ENCODE measurements at regions not wholly inside any gene's neighbourhood (a gene's known extent, or its start where the extent isn't known, plus 50 kb on each side); places are given as distances from the start of the nearest gene placed in this dataset.

- Histone ChIP-seq H3K27ac (ENCODE audit: control insufficient read depth, insufficient read depth) (no peak overlapping the region), H3K4me1 (ENCODE audit: control insufficient read depth, insufficient read depth, low read length) (no peaks in the 10 kb centered on the region), H4K20me1 (ENCODE audit: control insufficient read depth, insufficient read depth) (no peaks in the 10 kb centered on the region), H3K27me3 (replicated peaks in 1 of 2; ENCODE audit: control insufficient read depth in 2 of 2, insufficient read depth in 2 of 2, low read length in 1 of 2) (no peaks in the 10 kb centered on the region; a peak in 1 of 4 replicates), H3K36me3 (ENCODE audit: control insufficient read depth in 2 of 2, insufficient read depth in 2 of 2, low read length in 1 of 2) (no peaks in the 10 kb centered on the region), H3K79me2 (ENCODE audit: control insufficient read depth, insufficient read depth, low read length) (no peaks in the 10 kb centered on the region), H3K4me3 (no peak overlapping the region), H2AFZ (ENCODE audit: control insufficient read depth, low read depth, low read length) (no peak overlapping the region), H3K9me3 (replicated peaks; ENCODE audit: control insufficient read depth, insufficient read depth, low read length) (no peaks in the 10 kb centered on the region), H3K9ac (ENCODE audit: control insufficient read depth, insufficient read depth, low read length) (no peak overlapping the region), H3K4me2 (ENCODE audit: control insufficient read depth, insufficient read depth) (no peak overlapping the region)
- CTCF ChIA-PET = no interaction called here
- no peak for DNase-seq (ENCODE audit: low read depth, low spot score)
- ATAC-seq = no peak
- RAD21 ChIA-PET (ENCODE audit: unreplicated experiment) = no interaction called here
- WGBS (ENCODE audit: insufficient coverage, insufficient replicate concordance, low lambda C conversion rate, missing lambda C conversion rate) = 88% methylated on average over 3 of the region's 3 CpGs
- no peak for FAIRE-seq
- POLR2A ChIA-PET = no interaction called here
- TF ChIP-seq TCF3 (IDR thresholded peaks at IDR 0.05; ENCODE audit: borderline replicate concordance, insufficient read depth, low read depth, low read length) = no peak
- TF ChIP-seq IRF3 (IDR thresholded peaks at IDR 0.05) = no peak
- no peak for TF ChIP-seq MEF2B (IDR thresholded peaks at IDR 0.05; ENCODE audit: partially characterized antibody, poor library complexity, severe bottlenecking)
- no peak for TF ChIP-seq RUNX3 (IDR thresholded peaks at IDR 0.05; ENCODE audit: low read length)
- no peak for TF ChIP-seq WRNIP1 (IDR thresholded peaks at IDR 0.05; ENCODE audit: borderline replicate concordance, low read depth, low read length)
- no peak for TF ChIP-seq RELB (IDR thresholded peaks at IDR 0.05; ENCODE audit: low read depth)
- TF ChIP-seq ZBED1 (IDR thresholded peaks at IDR 0.05; ENCODE audit: borderline replicate concordance) = no peak
- TF ChIP-seq BMI1 (IDR thresholded peaks at IDR 0.05; ENCODE audit: borderline replicate concordance) = no peak
- TF ChIP-seq HDAC2 (IDR thresholded peaks at IDR 0.05) = no peak
- no peak for TF ChIP-seq ZZZ3 (IDR thresholded peaks at IDR 0.05; ENCODE audit: control insufficient read depth, insufficient read length, low read depth)
- TF ChIP-seq POLR2AphosphoS5 (IDR thresholded peaks at IDR 0.05; ENCODE audit: low read length) = no peak
- TF ChIP-seq ZNF207 (IDR thresholded peaks at IDR 0.05; ENCODE audit: borderline replicate concordance) = no peak
- no peak for TF ChIP-seq NFXL1 (IDR thresholded peaks at IDR 0.05; ENCODE audit: borderline replicate concordance)
- no peak for TF ChIP-seq LARP7 (IDR thresholded peaks at IDR 0.05)
- in situ Hi-C loops (cut with MboI) (no loop called here), intact Hi-C loops (cut with micrococcal nuclease; ENCODE audit: unreplicated experiment) (no loop called here)
- BruUV-seq (replicated peaks) = no TSS peak
- SMC1A ChIA-PET (ENCODE audit: uncharacterized antibody, unreplicated experiment) = no interaction called here
These were observed 293.6 kb downstream of the HIVEP2 start for GRCh38 chr6:142651384-142651783.

All from GM12878 (cell line).